IMR-90 (cell line): ENCODE measurements at regions not wholly inside any gene's neighbourhood (a gene's known extent, or its start where the extent isn't known, plus 50 kb on each side); places are given as distances from the start of the nearest gene placed in this dataset.

ENCODE experiments used
- CEBPB ChIP-seq: IDR thresholded peaks from 2 replicates; pipeline ENCODE4 v1.6.1; 2012; ENCODE audit warnings: low read depth, low read length, improper control_type of control experiment
- CTCF ChIP-seq: conservative IDR thresholded peaks from 2 replicates; pipeline ENCODE4 v1.5.1; 2012; ENCODE audit warnings: mild to moderate bottlenecking, low read depth, low read length, improper control_type of control experiment
- MXI1 ChIP-seq: IDR thresholded peaks from 2 replicates; pipeline ENCODE4 v1.6.1; 2012; ENCODE audit warnings: low read depth, mild to moderate bottlenecking, low read length, moderate library complexity, borderline replicate concordance
- POLR2A ChIP-seq: IDR thresholded peaks from 2 replicates; pipeline ENCODE4 v1.6.1; 2012; ENCODE audit warnings: mild to moderate bottlenecking, low read depth, low read length
- RCOR1 ChIP-seq: IDR thresholded peaks from 2 replicates; pipeline ENCODE4 v1.6.1; 2012; ENCODE audit warnings: mild to moderate bottlenecking, low read length, improper control_type of control experiment; ENCODE audit not compliant: insufficient replicate concordance

DNA sequence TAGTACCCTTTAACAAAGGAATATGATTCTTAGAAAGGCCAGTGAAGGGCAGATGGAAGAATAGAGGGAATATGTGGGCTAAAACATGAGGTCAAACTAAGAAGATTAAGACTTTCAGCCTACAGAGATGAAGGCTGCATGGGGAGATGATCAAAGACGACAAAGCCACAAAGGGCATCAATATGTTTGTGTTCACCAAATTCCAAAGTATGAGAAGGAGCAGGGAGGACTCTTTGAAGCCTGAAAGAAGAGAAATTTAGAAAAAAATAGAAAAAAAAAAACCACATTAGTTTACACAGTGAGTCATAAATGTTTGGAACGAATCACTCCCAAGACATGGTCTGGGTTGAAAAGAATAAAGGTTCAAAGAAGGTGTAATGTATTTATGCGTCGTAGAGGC, 131.8 kb downstream of the NEDD1 start:
- no peak for TF ChIP-seq CTCF
- TF ChIP-seq POLR2A: no peak
- TF ChIP-seq CEBPB: no peak
- TF ChIP-seq MXI1: no peak
- TF ChIP-seq RCOR1: no peak
